CD4-positive, alpha-beta T cell (primary cell): ENCODE measurements at regions not wholly inside any gene's neighbourhood (a gene's known extent, or its start where the extent isn't known, plus 50 kb on each side); places are given as distances from the start of the nearest gene placed in this dataset.

Experiments
- ATAC-seq: fragments of 200-7000 bp; cut with Tn5 transposase; one replicate; pipeline ENCODE4 v1.10.0; 2022; ENCODE audit warnings: mild to moderate bottlenecking; ENCODE audit not compliant: poor library complexity
- CTCF ChIA-PET: fragments of 350-600 bp; sonication (Branson Sonifier 250); formaldehyde crosslinking; loops from one replicate; lab custom pipeline; 2021; ENCODE audit warnings: antibody characterized with exemption, inconsistent platforms; lab: Charles Lee
- POLR2A ChIA-PET: fragments of 350-600 bp; sonication (Branson Sonifier 250); formaldehyde crosslinking; loops from one replicate; lab custom pipeline; 2021; ENCODE audit warnings: antibody characterized with exemption, inconsistent platforms; lab: Charles Lee
- DNase-seq, 14 experiments: peaks; one replicate each; pipeline ENCODE4 v3.0.0-alpha.2; 2013 to 2020; ENCODE audit warnings: mixed read lengths in 2 of 14
- H3K27ac ChIP-seq, 2 donors: one replicate each; pipeline versions ENCODE4 v1.5.1 to v1.7.0; 2013; ENCODE audit warnings: low read length in 2 of 2, low read depth in 1 of 2, mild to moderate bottlenecking in 1 of 2
- H3K27me3 ChIP-seq, 2 experiments: 1 replicate in 1 of 2; 2 replicates in 1 of 2; pipeline versions ENCODE4 v1.6.1 to v1.7.0; 2013; ENCODE audit warnings: low read length in 2 of 2, control low read depth in 1 of 2, mild to moderate bottlenecking in 1 of 2, moderate library complexity in 1 of 2; ENCODE audit not compliant: insufficient read depth in 2 of 2, control insufficient read depth in 1 of 2
- H3K36me3 ChIP-seq: one replicate; pipeline ENCODE4 v1.6.1; 2013; ENCODE audit warnings: low read length, control low read depth; ENCODE audit not compliant: insufficient read depth
- H3K4me1 ChIP-seq: one replicate; pipeline ENCODE4 v1.6.1; 2013; ENCODE audit warnings: low read length, control low read depth; ENCODE audit not compliant: insufficient read depth
- H3K4me3 ChIP-seq: one replicate; pipeline ENCODE4 v1.5.1; 2013; ENCODE audit warnings: mild to moderate bottlenecking, low read length, moderate library complexity
- H3K9me3 ChIP-seq, 2 experiments: 1 replicate in 1 of 2; 2 replicates in 1 of 2; pipeline versions ENCODE4 v1.6.1 to v1.7.0; 2013; ENCODE audit warnings: low read length in 2 of 2, mild to moderate bottlenecking in 2 of 2, control low read depth in 1 of 2, moderate library complexity in 1 of 2; ENCODE audit not compliant: control insufficient read depth in 1 of 2, insufficient read depth in 1 of 2
- H3K27ac Mint-ChIP-seq: one replicate; pipeline ENCODE4 v1.8.0; 2020; ENCODE audit warnings: mixed read lengths
- H3K27me3 Mint-ChIP-seq: one replicate; pipeline ENCODE4 v1.8.0; 2021; ENCODE audit warnings: mixed read lengths
- H3K36me3 Mint-ChIP-seq: one replicate; pipeline ENCODE4 v1.8.0; 2021; ENCODE audit warnings: low read depth, mixed read lengths
- H3K4me1 Mint-ChIP-seq: one replicate; pipeline ENCODE4 v1.8.0; 2021; ENCODE audit warnings: low read depth, mixed read lengths
- H3K4me3 Mint-ChIP-seq: one replicate; pipeline ENCODE4 v1.8.0; 2020; ENCODE audit warnings: mild to moderate bottlenecking, mixed read lengths
- H3K9me3 Mint-ChIP-seq: one replicate; pipeline ENCODE4 v1.8.0; 2020; ENCODE audit warnings: mixed read lengths
- CTCF ChIP-seq: fragments of 200-600 bp; IDR thresholded peaks from one replicate; pipeline ENCODE4 v1.8.0; 2022; ENCODE audit warnings: antibody characterized with exemption, mild to moderate bottlenecking
- intact Hi-C, 2 experiments: fragments of 100-400 bp; cut with DNase I in 1 of 2; cut with micrococcal nuclease in 1 of 2; formaldehyde crosslinking; loops; one replicate each; pipeline versions ENCODE4 v1.15.1 to v1.9.0; 2023 to 2025; cut with DNase I, micrococcal nuclease

- no peaks in the 10 kb centered on the region for H3K9me3 ChIP-seq
- no peak overlapping the region for H3K4me3 Mint-ChIP-seq
- ChIA-PET POLR2A (no interaction called here), CTCF (interaction anchor here (0.6 kb wide), 1 partner anchor 404 kb away, joined by 3 read pairs; no protein-coding TSS in a partner anchor)
- H3K36me3 ChIP-seq = no peaks in the 10 kb centered on the region
- H3K27ac Mint-ChIP-seq = no peak overlapping the region
- no peak overlapping the region for H3K27ac ChIP-seq
- H3K4me1 Mint-ChIP-seq = no peaks in the 10 kb centered on the region
- DNase-seq = no peak
- no peak overlapping the region for H3K4me3 ChIP-seq
- H3K9me3 Mint-ChIP-seq = peaks cover 2% of the 10 kb centered on the region
- H3K27me3 Mint-ChIP-seq = no peaks in the 10 kb centered on the region
- ATAC-seq = no peak
- H3K36me3 Mint-ChIP-seq = no peaks in the 10 kb centered on the region
- TF ChIP-seq CTCF = no peak
- peaks cover 0 to 2% of the 10 kb centered on the region in 2 experiments for H3K27me3 ChIP-seq
- intact Hi-C loops = no loop called here
- H3K4me1 ChIP-seq = peaks cover 8% of the 10 kb centered on the region
These were observed 147.3 kb upstream of the DLX2 start for GRCh38 chr2:172249986-172250385.

GRCh38 chr2:172251231-172251630 lies 148.5 kb upstream of the DLX2 start:
- H3K4me3 ChIP-seq = no peak overlapping the region
- no peaks in the 10 kb centered on the region for H3K9me3 ChIP-seq
- DNase-seq (no peak), ATAC-seq (no peak)
- Mint-ChIP-seq H3K9me3 (peaks cover 2% of the 10 kb centered on the region), H3K4me1 (no peaks in the 10 kb centered on the region), H3K27ac (no peak overlapping the region), H3K36me3 (no peaks in the 10 kb centered on the region), H3K27me3 (no peaks in the 10 kb centered on the region), H3K4me3 (no peak overlapping the region)
- H3K27me3 ChIP-seq = peaks cover 0 to 2% of the 10 kb centered on the region in 2 experiments
- peaks cover 8% of the 10 kb centered on the region for H3K4me1 ChIP-seq
- intact Hi-C loops = no loop called here
- CTCF ChIA-PET = no interaction called here
- no peak overlapping the region for H3K27ac ChIP-seq
- TF ChIP-seq CTCF = no peak
- H3K36me3 ChIP-seq = no peaks in the 10 kb centered on the region
- POLR2A ChIA-PET = no interaction called here

GRCh38 chr2:172252154-172252553 lies 149.5 kb upstream of the DLX2 start:
- CTCF ChIA-PET = no interaction called here
- H3K9me3 ChIP-seq = no peaks in the 10 kb centered on the region
- no peak overlapping the region for H3K27ac Mint-ChIP-seq

More at GRCh38 chr2:172252154-172252553, 149.5 kb upstream of the DLX2 start:
- peaks cover 8% of the 10 kb centered on the region for H3K4me1 ChIP-seq
- Mint-ChIP-seq H3K4me1 (no peaks in the 10 kb centered on the region), H3K9me3 (no peaks in the 10 kb centered on the region), H3K36me3 (no peaks in the 10 kb centered on the region), H3K4me3 (no peak overlapping the region), H3K27me3 (no peaks in the 10 kb centered on the region)
- H3K27me3 ChIP-seq = peaks cover 0 to 2% of the 10 kb centered on the region in 2 experiments
- no peak overlapping the region for H3K27ac ChIP-seq
- POLR2A ChIA-PET = no interaction called here
- DNase-seq (no peak), ATAC-seq (no peak)
- intact Hi-C loops = no loop called here
- H3K4me3 ChIP-seq = no peak overlapping the region
- TF ChIP-seq CTCF = no peak
- no peaks in the 10 kb centered on the region for H3K36me3 ChIP-seq
